ENCODE measurements at regions not wholly inside any gene's neighbourhood (a gene's known extent, or its start where the extent isn't known, plus 50 kb on each side); places are given as distances from the start of the nearest gene placed in this dataset.

GRCh38 chr9:129237164-129237611 is 59.1 kb upstream of the IER5L start:
- Histone ChIP-seq H3K4me1 (ENCODE audit: control insufficient read depth, insufficient read depth, low read depth, low read length) (peaks cover 11% of the 10 kb centered on the region), H3K9me3 (ENCODE audit: control insufficient read depth, low read length) (peaks cover 15% of the 10 kb centered on the region), H3K4ac (ENCODE audit: low read depth in 1 of 2, low read length in 2 of 2) (peak overlapping the region in 1 of 2 experiments; percentile 19), H3K27ac (ENCODE audit: low read length, poor library complexity, severe bottlenecking) (no peak overlapping the region), H3K79me1 (replicated peaks; ENCODE audit: low read length, poor library complexity, severe bottlenecking) (no peaks in the 10 kb centered on the region), H3K9ac (ENCODE audit: low read length) (peak overlapping the region; percentile 67), H3K36me3 (ENCODE audit: control insufficient read depth in 1 of 2, insufficient read depth in 2 of 2, low read depth in 1 of 2, low read length in 2 of 2) (no peaks in the 10 kb centered on the region), H3K23ac (ENCODE audit: low read length in 2 of 2) (no peak overlapping the region), H4K8ac (ENCODE audit: low read length) (peak overlapping the region; percentile 78), H2BK5ac (ENCODE audit: low read depth, low read length, poor library complexity, severe bottlenecking) (no peak overlapping the region), H2BK12ac (ENCODE audit: low read length in 2 of 2) (peak overlapping the region in 1 of 2 experiments; percentile 78), H3K4me3 (ENCODE audit: insufficient read depth in 1 of 2, low read depth in 1 of 2, low read length in 2 of 2) (peak overlapping the region in 1 of 2 experiments; percentile 55), H2AK5ac (ENCODE audit: low read length, severe bottlenecking) (no peak overlapping the region), H3K14ac (ENCODE audit: low read length in 2 of 2) (no peak overlapping the region), H2AFZ (ENCODE audit: low read depth, low read length) (no peak overlapping the region), H3K27me3 (ENCODE audit: control insufficient read depth in 1 of 2, insufficient read depth in 1 of 2, low read length in 2 of 2) (no peaks in the 10 kb centered on the region), H4K91ac (ENCODE audit: low read length) (no peak overlapping the region), H3K18ac (ENCODE audit: low read depth in 1 of 2, low read length in 2 of 2) (peak overlapping the region; percentile 37 to 71), H2BK15ac (ENCODE audit: low read depth, poor library complexity, severe bottlenecking) (peak overlapping the region; percentile 84), H2BK120ac (ENCODE audit: low read depth, low read length) (peak overlapping the region; percentile 90), H3K4me2 (ENCODE audit: low read length, poor library complexity, severe bottlenecking) (peak overlapping the region; percentile 50)
- WGBS: 7% methylated on average over 13 of the region's 13 CpGs
- DNase-seq: peak; percentile 70

- H2BK120ac ChIP-seq (ENCODE audit: low read depth, low read length): peak overlapping the region; percentile 90
- no peak for DNase-seq
- no peaks in the 10 kb centered on the region for H3K36me3 ChIP-seq (ENCODE audit: control insufficient read depth in 1 of 2, insufficient read depth in 2 of 2, low read depth in 1 of 2, low read length in 2 of 2)
- H3K14ac ChIP-seq (ENCODE audit: low read length in 2 of 2): no peak overlapping the region
- peak overlapping the region; percentile 58 for H4K91ac ChIP-seq (ENCODE audit: low read length)
- H3K9me3 ChIP-seq (ENCODE audit: control insufficient read depth, low read length): peaks cover 15% of the 10 kb centered on the region
- H3K4me1 ChIP-seq (ENCODE audit: control insufficient read depth, insufficient read depth, low read depth, low read length): peaks cover 11% of the 10 kb centered on the region
- H2BK15ac ChIP-seq (ENCODE audit: low read depth, poor library complexity, severe bottlenecking): peak overlapping the region; percentile 77
- no peak overlapping the region for H2BK5ac ChIP-seq (ENCODE audit: low read depth, low read length, poor library complexity, severe bottlenecking)
- peak overlapping the region; percentile 17 to 19 for H3K4ac ChIP-seq (ENCODE audit: low read depth in 1 of 2, low read length in 2 of 2)
- H2BK12ac ChIP-seq (ENCODE audit: low read length in 2 of 2): peak overlapping the region; percentile 27 to 64
- H3K18ac ChIP-seq (ENCODE audit: low read depth in 1 of 2, low read length in 2 of 2): peak overlapping the region; percentile 37 to 52
- 61% methylated on average over 13 of the region's 15 CpGs for WGBS
- no peaks in the 10 kb centered on the region for H3K79me1 ChIP-seq (replicated peaks; ENCODE audit: low read length, poor library complexity, severe bottlenecking)
- H3K4me2 ChIP-seq (ENCODE audit: low read length, poor library complexity, severe bottlenecking): peak overlapping the region; percentile 50
- no peak overlapping the region for H3K27ac ChIP-seq (ENCODE audit: low read length, poor library complexity, severe bottlenecking)
- H3K23ac ChIP-seq (ENCODE audit: low read length in 2 of 2): no peak overlapping the region
- no peak overlapping the region for H2AK5ac ChIP-seq (ENCODE audit: low read length, severe bottlenecking)
- H2AFZ ChIP-seq (ENCODE audit: low read depth, low read length): no peak overlapping the region
- no peak overlapping the region for H4K8ac ChIP-seq (ENCODE audit: low read length)
- peak overlapping the region; percentile 67 for H3K9ac ChIP-seq (ENCODE audit: low read length)
- H3K4me3 ChIP-seq (ENCODE audit: insufficient read depth in 1 of 2, low read depth in 1 of 2, low read length in 2 of 2): peak overlapping the region in 1 of 2 experiments; percentile 55
- H3K27me3 ChIP-seq (ENCODE audit: control insufficient read depth in 1 of 2, insufficient read depth in 1 of 2, low read length in 2 of 2): no peaks in the 10 kb centered on the region
Observed at GRCh38 chr9:129236441-129237145, 58.5 kb upstream of the IER5L start.

GRCh38 chr9:129235931-129236331 is 57.9 kb upstream of the IER5L start:
- Histone ChIP-seq H3K27me3 (ENCODE audit: control insufficient read depth in 1 of 2, insufficient read depth in 1 of 2, low read length in 2 of 2) (no peaks in the 10 kb centered on the region), H3K4me2 (ENCODE audit: low read length, poor library complexity, severe bottlenecking) (no peak overlapping the region), H2AFZ (ENCODE audit: low read depth, low read length) (no peak overlapping the region), H3K27ac (ENCODE audit: low read length, poor library complexity, severe bottlenecking) (no peak overlapping the region), H3K36me3 (ENCODE audit: control insufficient read depth in 1 of 2, insufficient read depth in 2 of 2, low read depth in 1 of 2, low read length in 2 of 2) (no peaks in the 10 kb centered on the region), H3K9ac (ENCODE audit: low read length) (no peak overlapping the region), H3K14ac (ENCODE audit: low read length in 2 of 2) (no peak overlapping the region), H3K9me3 (ENCODE audit: control insufficient read depth, low read length) (peaks cover 15% of the 10 kb centered on the region), H4K8ac (ENCODE audit: low read length) (no peak overlapping the region), H2BK15ac (ENCODE audit: low read depth, poor library complexity, severe bottlenecking) (no peak overlapping the region), H3K79me1 (replicated peaks; ENCODE audit: low read length, poor library complexity, severe bottlenecking) (no peaks in the 10 kb centered on the region), H2AK5ac (ENCODE audit: low read length, severe bottlenecking) (no peak overlapping the region), H3K4me1 (ENCODE audit: control insufficient read depth, insufficient read depth, low read depth, low read length) (peaks cover 11% of the 10 kb centered on the region), H2BK12ac (ENCODE audit: low read length in 2 of 2) (no peak overlapping the region), H2BK5ac (ENCODE audit: low read depth, low read length, poor library complexity, severe bottlenecking) (no peak overlapping the region), H3K23ac (ENCODE audit: low read length in 2 of 2) (no peak overlapping the region), H3K4me3 (ENCODE audit: insufficient read depth in 1 of 2, low read depth in 1 of 2, low read length in 2 of 2) (no peak overlapping the region), H3K18ac (ENCODE audit: low read depth in 1 of 2, low read length in 2 of 2) (no peak overlapping the region), H2BK120ac (ENCODE audit: low read depth, low read length) (no peak overlapping the region), H3K4ac (ENCODE audit: low read depth in 1 of 2, low read length in 2 of 2) (no peak overlapping the region), H4K91ac (ENCODE audit: low read length) (no peak overlapping the region)
- no peak for DNase-seq
- WGBS: 87% methylated on average over 7 of the region's 7 CpGs

GRCh38 chr9:129235041-129235930 is 57.2 kb upstream of the IER5L start:
- H3K18ac ChIP-seq (ENCODE audit: low read depth in 1 of 2, low read length in 2 of 2): no peak overlapping the region
- H3K27me3 ChIP-seq (ENCODE audit: control insufficient read depth in 1 of 2, insufficient read depth in 1 of 2, low read length in 2 of 2): no peaks in the 10 kb centered on the region
- no peak overlapping the region for H3K23ac ChIP-seq (ENCODE audit: low read length in 2 of 2)
- H3K27ac ChIP-seq (ENCODE audit: low read length, poor library complexity, severe bottlenecking): no peak overlapping the region
- no peak overlapping the region for H3K4ac ChIP-seq (ENCODE audit: low read depth in 1 of 2, low read length in 2 of 2)
- no peak overlapping the region for H2BK15ac ChIP-seq (ENCODE audit: low read depth, poor library complexity, severe bottlenecking)
- H2AK5ac ChIP-seq (ENCODE audit: low read length, severe bottlenecking): no peak overlapping the region
- no peak overlapping the region for H4K8ac ChIP-seq (ENCODE audit: low read length)
- no peaks in the 10 kb centered on the region for H3K79me1 ChIP-seq (replicated peaks; ENCODE audit: low read length, poor library complexity, severe bottlenecking)
- no peak overlapping the region for H2BK5ac ChIP-seq (ENCODE audit: low read depth, low read length, poor library complexity, severe bottlenecking)
- H3K4me3 ChIP-seq (ENCODE audit: insufficient read depth in 1 of 2, low read depth in 1 of 2, low read length in 2 of 2): no peak overlapping the region
- no peak for DNase-seq
- H2AFZ ChIP-seq (ENCODE audit: low read depth, low read length): no peak overlapping the region
- H2BK120ac ChIP-seq (ENCODE audit: low read depth, low read length): no peak overlapping the region
- H4K91ac ChIP-seq (ENCODE audit: low read length): no peak overlapping the region
- peaks cover 11% of the 10 kb centered on the region for H3K4me1 ChIP-seq (ENCODE audit: control insufficient read depth, insufficient read depth, low read depth, low read length)
- 91% methylated on average over 18 of the region's 18 CpGs for WGBS
- H3K4me2 ChIP-seq (ENCODE audit: low read length, poor library complexity, severe bottlenecking): no peak overlapping the region
- no peak overlapping the region for H3K14ac ChIP-seq (ENCODE audit: low read length in 2 of 2)
- H3K9me3 ChIP-seq (ENCODE audit: control insufficient read depth, low read length): peaks cover 15% of the 10 kb centered on the region
- H3K9ac ChIP-seq (ENCODE audit: low read length): no peak overlapping the region
- no peak overlapping the region for H2BK12ac ChIP-seq (ENCODE audit: low read length in 2 of 2)
- H3K36me3 ChIP-seq (ENCODE audit: control insufficient read depth in 1 of 2, insufficient read depth in 2 of 2, low read depth in 1 of 2, low read length in 2 of 2): no peaks in the 10 kb centered on the region

All from mesenchymal stem cell (in vitro differentiated cells and primary cell).